ENCODE measurements at regions not wholly inside any gene's neighbourhood (a gene's known extent, or its start where the extent isn't known, plus 50 kb on each side); places are given as distances from the start of the nearest gene placed in this dataset.

- no peaks in the 10 kb centered on the region for H3K4me1 Mint-ChIP-seq
- no peaks in the 10 kb centered on the region for H3K4me1 ChIP-seq (ENCODE audit: control insufficient read depth in 1 of 2, extremely low read depth in 1 of 2, insufficient read depth in 2 of 2, low read length in 2 of 2)
- H3K9me3 Mint-ChIP-seq = peaks cover 0 to 4% (median 3%) of the 10 kb centered on the region in 3 donors
- ChIA-PET CTCF (no interaction called here), POLR2A (no interaction called here)
- no peak overlapping the region for H3K4me3 Mint-ChIP-seq
- H3K27ac Mint-ChIP-seq = no peak overlapping the region
- WGBS (ENCODE audit: insufficient coverage) = 65% methylated on average over 2 of the region's 5 CpGs
- DNase-seq = no peak
- no peaks in the 10 kb centered on the region for H3K9me3 ChIP-seq
- H3K27ac ChIP-seq (ENCODE audit: low read length) = no peak overlapping the region
- H3K27me3 Mint-ChIP-seq = peaks cover 0 to 3% of the 10 kb centered on the region in 2 donors
- no peaks in the 10 kb centered on the region for H3K27me3 ChIP-seq (replicated peaks in 1 of 2; ENCODE audit: control insufficient read depth in 2 of 2, extremely low read depth in 1 of 2, insufficient read depth in 2 of 2, low read length in 1 of 2)
- no peak for ATAC-seq (replicated peaks in 1 of 4)
- H3K36me3 ChIP-seq (ENCODE audit: control insufficient read depth in 2 of 2, extremely low read depth in 1 of 2, insufficient read depth in 1 of 2, low read length in 1 of 2) = no peaks in the 10 kb centered on the region
- H3K36me3 Mint-ChIP-seq = no peaks in the 10 kb centered on the region
- no peak overlapping the region for H3K4me3 ChIP-seq (ENCODE audit: control insufficient read depth in 1 of 2, extremely low read depth in 1 of 2, low read length in 1 of 2)
Observed at GRCh38 chr9:107690021-107690420, 200.5 kb upstream of the KLF4 start.

GRCh38 chr9:107688728-107689127 is 199.2 kb upstream of the KLF4 start:
- Histone ChIP-seq H3K27ac (ENCODE audit: low read length) (no peak overlapping the region), H3K36me3 (ENCODE audit: control insufficient read depth in 2 of 2, extremely low read depth in 1 of 2, insufficient read depth in 1 of 2, low read length in 1 of 2) (no peaks in the 10 kb centered on the region), H3K27me3 (replicated peaks in 1 of 2; ENCODE audit: control insufficient read depth in 2 of 2, extremely low read depth in 1 of 2, insufficient read depth in 2 of 2, low read length in 1 of 2) (no peaks in the 10 kb centered on the region), H3K4me1 (ENCODE audit: control insufficient read depth in 1 of 2, extremely low read depth in 1 of 2, insufficient read depth in 2 of 2, low read length in 2 of 2) (no peaks in the 10 kb centered on the region), H3K4me3 (ENCODE audit: control insufficient read depth in 1 of 2, extremely low read depth in 1 of 2, low read length in 1 of 2) (no peak overlapping the region), H3K9me3 (no peaks in the 10 kb centered on the region)
- Mint-ChIP-seq H3K27me3 (peaks cover 0 to 3% of the 10 kb centered on the region in 2 donors), H3K9me3 (peaks cover 0 to 4% (median 3%) of the 10 kb centered on the region in 3 donors), H3K36me3 (no peaks in the 10 kb centered on the region), H3K4me1 (no peaks in the 10 kb centered on the region), H3K27ac (no peak overlapping the region), H3K4me3 (no peak overlapping the region)
- no peak for ATAC-seq (replicated peaks in 1 of 4)
- no peak for DNase-seq
- ChIA-PET POLR2A (no interaction called here), CTCF (no interaction called here)

GRCh38 chr9:107685901-107686300 is 196.3 kb upstream of the KLF4 start:
- H3K4me3 ChIP-seq (ENCODE audit: control insufficient read depth in 1 of 2, extremely low read depth in 1 of 2, low read length in 1 of 2) = no peak overlapping the region
- ChIA-PET CTCF (no interaction called here), POLR2A (no interaction called here)
- no peak overlapping the region for H3K27ac Mint-ChIP-seq
- peaks cover 0 to 4% (median 3%) of the 10 kb centered on the region in 3 donors for H3K9me3 Mint-ChIP-seq
- H3K9me3 ChIP-seq = no peaks in the 10 kb centered on the region
- H3K27ac ChIP-seq (ENCODE audit: low read length) = no peak overlapping the region
- 50% methylated on average over 2 of the region's 4 CpGs for WGBS (ENCODE audit: insufficient coverage)
- no peaks in the 10 kb centered on the region for H3K4me1 ChIP-seq (ENCODE audit: control insufficient read depth in 1 of 2, extremely low read depth in 1 of 2, insufficient read depth in 2 of 2, low read length in 2 of 2)
- no peaks in the 10 kb centered on the region for H3K36me3 ChIP-seq (ENCODE audit: control insufficient read depth in 2 of 2, extremely low read depth in 1 of 2, insufficient read depth in 1 of 2, low read length in 1 of 2)
- no peak for DNase-seq
- H3K4me3 Mint-ChIP-seq = no peak overlapping the region
- H3K4me1 Mint-ChIP-seq = no peaks in the 10 kb centered on the region
- no peaks in the 10 kb centered on the region for H3K36me3 Mint-ChIP-seq
- no peak for ATAC-seq (replicated peaks in 1 of 4)
- no peaks in the 10 kb centered on the region for H3K27me3 ChIP-seq (replicated peaks in 1 of 2; ENCODE audit: control insufficient read depth in 2 of 2, extremely low read depth in 1 of 2, insufficient read depth in 2 of 2, low read length in 1 of 2)
- H3K27me3 Mint-ChIP-seq = peaks cover 0 to 3% of the 10 kb centered on the region in 2 donors

- CTCF ChIA-PET = interaction anchor here in 1 of 2 donors (0.6 kb wide), 2 partner anchors 155 to 188 kb away, joined by 4 to 9 read pairs; no protein-coding TSS in a partner anchor
- Mint-ChIP-seq H3K4me3 (no peak overlapping the region), H3K9me3 (peaks cover 0 to 4% (median 3%) of the 10 kb centered on the region in 3 donors)
Observed at GRCh38 chr9:107685376-107685775, 195.8 kb upstream of the KLF4 start.

DNA sequence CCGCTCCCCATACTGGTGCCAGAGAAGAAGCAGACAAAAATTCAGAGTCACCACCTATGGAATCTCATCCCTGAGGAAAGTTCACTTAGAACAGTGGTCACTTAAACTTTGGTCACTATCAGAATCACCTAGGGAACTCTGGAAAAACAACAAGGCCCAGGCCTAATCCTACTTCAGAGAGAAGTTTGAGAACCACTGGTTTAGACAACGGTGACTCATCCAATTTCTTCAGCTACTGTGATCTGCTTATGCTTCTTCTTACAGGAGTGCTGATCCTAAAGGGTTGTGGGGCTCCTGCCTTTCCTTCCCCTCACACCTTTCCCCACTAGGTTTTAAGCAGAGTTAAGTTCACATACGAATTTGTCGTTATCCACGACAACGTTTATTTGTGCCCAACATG is 194.7 kb upstream of the KLF4 start:
- Histone ChIP-seq H3K27me3 (replicated peaks in 1 of 2; ENCODE audit: control insufficient read depth in 2 of 2, extremely low read depth in 1 of 2, insufficient read depth in 2 of 2, low read length in 1 of 2) (no peaks in the 10 kb centered on the region), H3K27ac (ENCODE audit: low read length) (no peak overlapping the region), H3K9me3 (no peaks in the 10 kb centered on the region), H3K4me3 (ENCODE audit: control insufficient read depth in 1 of 2, extremely low read depth in 1 of 2, low read length in 1 of 2) (no peak overlapping the region), H3K4me1 (ENCODE audit: control insufficient read depth in 1 of 2, extremely low read depth in 1 of 2, insufficient read depth in 2 of 2, low read length in 2 of 2) (no peaks in the 10 kb centered on the region), H3K36me3 (ENCODE audit: control insufficient read depth in 2 of 2, extremely low read depth in 1 of 2, insufficient read depth in 1 of 2, low read length in 1 of 2) (no peaks in the 10 kb centered on the region)
- H3K9me3 Mint-ChIP-seq = peaks cover 0 to 4% (median 0%) of the 10 kb centered on the region in 3 donors
- H3K27ac Mint-ChIP-seq = no peak overlapping the region
- H3K27me3 Mint-ChIP-seq = peaks cover 0 to 3% of the 10 kb centered on the region in 2 donors
- DNase-seq = no peak
- POLR2A ChIA-PET = no interaction called here
- no peaks in the 10 kb centered on the region for H3K36me3 Mint-ChIP-seq
- no peak for ATAC-seq (replicated peaks in 1 of 4)
- CTCF ChIA-PET = no interaction called here
- WGBS (ENCODE audit: insufficient coverage) = 90% methylated on average over 3 of the region's 6 CpGs
- H3K4me1 Mint-ChIP-seq = no peaks in the 10 kb centered on the region
- no peak overlapping the region for H3K4me3 Mint-ChIP-seq

More at GRCh38 chr9:107685376-107685775, 195.8 kb upstream of the KLF4 start:
- DNase-seq (no peak), ATAC-seq (replicated peaks in 1 of 4) (no peak)
- Mint-ChIP-seq H3K4me1 (no peaks in the 10 kb centered on the region), H3K36me3 (no peaks in the 10 kb centered on the region), H3K27me3 (peaks cover 0 to 3% of the 10 kb centered on the region in 2 donors), H3K27ac (no peak overlapping the region)
- Histone ChIP-seq H3K27me3 (replicated peaks in 1 of 2; ENCODE audit: control insufficient read depth in 2 of 2, extremely low read depth in 1 of 2, insufficient read depth in 2 of 2, low read length in 1 of 2) (no peaks in the 10 kb centered on the region), H3K4me3 (ENCODE audit: control insufficient read depth in 1 of 2, extremely low read depth in 1 of 2, low read length in 1 of 2) (no peak overlapping the region), H3K27ac (ENCODE audit: low read length) (no peak overlapping the region), H3K4me1 (ENCODE audit: control insufficient read depth in 1 of 2, extremely low read depth in 1 of 2, insufficient read depth in 2 of 2, low read length in 2 of 2) (no peaks in the 10 kb centered on the region), H3K36me3 (ENCODE audit: control insufficient read depth in 2 of 2, extremely low read depth in 1 of 2, insufficient read depth in 1 of 2, low read length in 1 of 2) (no peaks in the 10 kb centered on the region), H3K9me3 (no peaks in the 10 kb centered on the region)
- whole genome bisulfite sequencing (ENCODE audit: insufficient coverage) = no CpG with 5 or more reads among the region's 3 CpGs
- POLR2A ChIA-PET = no interaction called here

- ChIA-PET POLR2A (no interaction called here), CTCF (no interaction called here)
- H3K27ac ChIP-seq (ENCODE audit: low read length) = no peak overlapping the region
- Mint-ChIP-seq H3K36me3 (no peaks in the 10 kb centered on the region), H3K4me3 (no peak overlapping the region), H3K27ac (no peak overlapping the region), H3K9me3 (peaks cover 0 to 4% (median 0%) of the 10 kb centered on the region in 3 donors), H3K4me1 (no peaks in the 10 kb centered on the region), H3K27me3 (peaks cover 0 to 3% of the 10 kb centered on the region in 2 donors)
- no peaks in the 10 kb centered on the region for H3K27me3 ChIP-seq (replicated peaks in 1 of 2; ENCODE audit: control insufficient read depth in 2 of 2, extremely low read depth in 1 of 2, insufficient read depth in 2 of 2, low read length in 1 of 2)
- H3K36me3 ChIP-seq (ENCODE audit: control insufficient read depth in 2 of 2, extremely low read depth in 1 of 2, insufficient read depth in 1 of 2, low read length in 1 of 2) = no peaks in the 10 kb centered on the region
- ATAC-seq (replicated peaks in 1 of 4) = no peak
- no peaks in the 10 kb centered on the region for H3K4me1 ChIP-seq (ENCODE audit: control insufficient read depth in 1 of 2, extremely low read depth in 1 of 2, insufficient read depth in 2 of 2, low read length in 2 of 2)
- no peaks in the 10 kb centered on the region for H3K9me3 ChIP-seq
- no peak overlapping the region for H3K4me3 ChIP-seq (ENCODE audit: control insufficient read depth in 1 of 2, extremely low read depth in 1 of 2, low read length in 1 of 2)
- no peak for DNase-seq
Observed at GRCh38 chr9:107683566-107683965, 194.0 kb upstream of the KLF4 start.

GRCh38 chr9:107681988-107682387 is 192.4 kb upstream of the KLF4 start:
- ATAC-seq (replicated peaks in 1 of 4) (no peak), DNase-seq (no peak)
- H3K27ac Mint-ChIP-seq = no peak overlapping the region
- H3K27me3 Mint-ChIP-seq = no peaks in the 10 kb centered on the region
- ChIA-PET POLR2A (interaction anchor here in 1 of 2 donors (0.7 kb wide), 1 partner anchor 734 kb away, joined by 3 read pairs; no protein-coding TSS in a partner anchor), CTCF (no interaction called here)
- Histone ChIP-seq H3K4me1 (ENCODE audit: control insufficient read depth in 1 of 2, extremely low read depth in 1 of 2, insufficient read depth in 2 of 2, low read length in 2 of 2) (no peaks in the 10 kb centered on the region), H3K4me3 (ENCODE audit: control insufficient read depth in 1 of 2, extremely low read depth in 1 of 2, low read length in 1 of 2) (no peak overlapping the region), H3K27ac (ENCODE audit: low read length) (no peak overlapping the region), H3K36me3 (ENCODE audit: control insufficient read depth in 2 of 2, extremely low read depth in 1 of 2, insufficient read depth in 1 of 2, low read length in 1 of 2) (no peaks in the 10 kb centered on the region), H3K9me3 (no peaks in the 10 kb centered on the region), H3K27me3 (replicated peaks in 1 of 2; ENCODE audit: control insufficient read depth in 2 of 2, extremely low read depth in 1 of 2, insufficient read depth in 2 of 2, low read length in 1 of 2) (no peaks in the 10 kb centered on the region)
- no peaks in the 10 kb centered on the region for H3K4me1 Mint-ChIP-seq
- no peaks in the 10 kb centered on the region for H3K9me3 Mint-ChIP-seq
- 82% methylated on average over 1 of the region's 4 CpGs for WGBS (ENCODE audit: insufficient coverage)
- H3K4me3 Mint-ChIP-seq = no peak overlapping the region
- H3K36me3 Mint-ChIP-seq = no peaks in the 10 kb centered on the region
